NCI-H1048 (cell line): ENCODE measurements at regions not wholly inside any gene's neighbourhood (a gene's known extent, or its start where the extent isn't known, plus 50 kb on each side); places are given as distances from the start of the nearest gene placed in this dataset.

Source experiments
- DNase-seq: peaks from one replicate; lab custom pipeline; 2025; lab: John Stamatoyannopoulos, UW

- DNase-seq, result no peak
Measured at GRCh38 chr9:107688728-107689127, 199.2 kb upstream of the KLF4 start.

GRCh38 chr9:107685901-107686300, 196.3 kb upstream of the KLF4 start:
- DNase-seq, result no peak

- no peak for DNase-seq
Measured at GRCh38 chr9:107685376-107685775, 195.8 kb upstream of the KLF4 start.

GRCh38 chr9:107684224-107684623, 194.7 kb upstream of the KLF4 start:
- no peak for DNase-seq

- no peak for DNase-seq
Measured at GRCh38 chr9:107683566-107683965, 194.0 kb upstream of the KLF4 start.

GRCh38 chr9:107681988-107682387, 192.4 kb upstream of the KLF4 start:
- no peak for DNase-seq

GRCh38 chr9:107675351-107676259, 186.0 kb upstream of the KLF4 start:
- no peak for DNase-seq

GRCh38 chr9:107674721-107675277, 185.2 kb upstream of the KLF4 start:
- DNase-seq, result no peak

- DNase-seq, result no peak
Measured at GRCh38 chr9:107673861-107674720, 184.5 kb upstream of the KLF4 start.

- no peak for DNase-seq
Measured at GRCh38 chr9:107671588-107671987, 182.0 kb upstream of the KLF4 start.

- DNase-seq, result no peak
Measured at GRCh38 chr9:107669422-107669821, 179.9 kb upstream of the KLF4 start.

GRCh38 chr9:107667231-107668070, 177.9 kb upstream of the KLF4 start:
- DNase-seq, result no peak

- DNase-seq, result no peak
Measured at GRCh38 chr9:107665057-107665456, 175.5 kb upstream of the KLF4 start.

- DNase-seq, result no peak
Measured at GRCh38 chr9:107660976-107661375, 171.4 kb upstream of the KLF4 start.

- no peak for DNase-seq
Measured at GRCh38 chr9:107653263-107653821, 163.8 kb upstream of the KLF4 start.

GRCh38 chr9:107650995-107651394, 161.4 kb upstream of the KLF4 start:
- DNase-seq, result no peak

- no peak for DNase-seq
Measured at GRCh38 chr9:107650321-107650720, 160.8 kb upstream of the KLF4 start.

- no peak for DNase-seq
Measured at GRCh38 chr9:107648153-107648715, 158.7 kb upstream of the KLF4 start.

GRCh38 chr9:107647611-107648010, 158.0 kb upstream of the KLF4 start:
- DNase-seq, result no peak

- DNase-seq, result no peak
Measured at GRCh38 chr9:107647141-107647540, 157.6 kb upstream of the KLF4 start.

- DNase-seq, result no peak
Measured at GRCh38 chr9:107645464-107645833, 155.9 kb upstream of the KLF4 start.
